NCI-H748 treated with DMSO at 0.1 percent for 48 hours (cell line): ENCODE measurements at regions not wholly inside any gene's neighbourhood (a gene's known extent, or its start where the extent isn't known, plus 50 kb on each side); places are given as distances from the start of the nearest gene placed in this dataset.
A peak's percentile ranks its signal among the peaks of the same experiment; 100 is the strongest.
"Not testable (repeated sequence)": the region's sequence is repeated elsewhere in the genome, so short reads cannot be mapped to it uniquely, and the experiment has no call there.

Experiments used
- DNase-seq: peaks from one replicate; lab custom pipeline; 2025; lab: John Stamatoyannopoulos, UW

DNA sequence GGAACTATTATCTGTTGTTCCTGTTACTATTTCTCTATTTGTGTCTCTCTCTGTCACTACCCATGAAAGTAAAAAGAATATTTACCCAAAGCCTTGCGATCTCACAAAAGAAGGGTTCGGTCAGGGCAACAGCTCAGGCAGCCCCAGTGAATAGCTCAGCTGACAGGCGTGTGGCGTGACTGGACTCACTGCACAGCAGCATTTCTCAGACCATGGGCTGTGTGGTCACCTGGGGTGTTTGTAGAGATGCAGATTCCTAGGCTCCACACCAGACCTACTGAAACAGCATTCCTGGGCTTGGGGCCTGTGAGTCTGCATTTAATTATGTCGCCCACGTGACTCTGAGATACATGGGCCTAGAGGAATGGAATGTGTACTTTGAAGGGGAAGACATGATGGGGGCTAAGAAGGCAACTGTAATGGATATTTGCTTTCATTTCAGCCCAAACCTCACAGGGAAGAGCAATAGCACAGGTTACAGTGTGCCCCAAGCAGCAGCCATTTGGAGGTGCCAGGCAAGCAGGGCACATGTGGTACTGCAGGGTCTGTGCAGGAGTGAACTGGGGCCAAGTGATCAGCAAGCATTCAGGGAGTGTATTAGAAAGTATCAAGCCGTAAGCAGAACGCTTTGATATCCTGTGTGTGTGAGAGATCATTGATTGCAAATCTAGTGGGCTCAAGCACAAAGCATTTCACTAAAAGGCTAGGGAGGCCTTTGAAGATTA, 90.4 kb upstream of the RBMS1 start:
- no peak for DNase-seq

DNA sequence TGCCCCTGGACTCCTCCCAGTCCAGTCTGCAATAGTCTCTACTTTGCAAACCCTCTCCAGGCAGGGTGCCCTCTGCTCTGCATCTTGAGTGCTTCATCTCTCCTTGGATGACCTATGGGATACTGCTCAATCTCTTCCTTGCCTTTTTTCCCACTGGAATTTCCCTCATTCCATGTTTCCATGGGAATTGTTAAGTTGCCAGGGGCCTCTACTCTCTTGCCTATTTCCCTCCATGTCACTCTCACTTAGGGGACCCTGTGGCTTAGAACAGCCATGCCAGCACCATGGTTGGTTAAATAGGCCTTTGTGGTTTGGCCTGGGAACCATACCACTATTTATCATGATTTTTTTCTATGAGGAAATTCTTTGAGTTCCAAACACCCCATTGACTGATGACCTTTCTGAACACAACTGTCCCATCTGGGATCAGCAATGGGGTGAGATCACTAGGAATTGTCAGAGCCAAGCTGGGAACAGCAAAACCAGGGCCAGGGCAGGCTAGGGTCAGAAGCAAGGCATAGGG, 91.4 kb upstream of the RBMS1 start:
- no peak for DNase-seq

DNA sequence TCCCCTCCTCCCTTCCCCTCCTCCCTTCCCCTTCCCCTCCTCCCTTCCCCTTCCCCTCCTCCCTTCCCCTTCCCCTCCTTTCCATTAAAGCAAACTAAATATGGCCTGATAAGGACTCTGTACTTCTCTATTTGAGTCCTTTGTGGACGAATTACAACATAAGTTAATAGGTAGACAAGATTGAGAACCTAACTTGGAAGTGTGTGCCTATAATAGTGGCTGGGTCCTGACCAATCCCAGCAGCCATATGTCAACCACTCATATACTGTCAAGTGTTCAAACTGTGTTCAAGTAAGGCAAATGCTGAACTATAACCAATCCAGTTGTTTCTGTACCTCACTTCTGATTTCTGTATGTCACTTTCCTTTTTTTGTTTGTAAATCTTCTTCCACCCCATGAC, 97.1 kb upstream of the RBMS1 start:
- DNase-seq, result no peak

DNA sequence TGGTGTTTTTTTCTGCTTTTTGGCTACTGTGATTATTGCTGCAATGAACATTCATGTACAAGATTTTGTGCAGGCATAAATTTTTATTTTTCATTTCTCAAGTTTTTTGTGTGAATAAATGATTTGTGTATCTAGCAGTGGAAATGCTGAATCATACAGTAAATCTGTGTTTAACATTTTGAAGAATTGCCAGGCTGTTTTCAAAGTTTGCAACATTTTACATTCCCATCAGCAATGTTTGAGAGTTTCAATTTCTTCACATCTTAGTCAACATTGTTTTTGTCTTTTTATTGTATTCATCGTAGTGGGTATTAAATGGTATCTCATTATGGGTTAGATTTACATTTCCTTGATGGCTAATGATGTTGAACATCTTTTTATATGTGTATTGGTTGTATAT, 98.8 kb upstream of the RBMS1 start:
- DNase-seq, result no peak

DNA sequence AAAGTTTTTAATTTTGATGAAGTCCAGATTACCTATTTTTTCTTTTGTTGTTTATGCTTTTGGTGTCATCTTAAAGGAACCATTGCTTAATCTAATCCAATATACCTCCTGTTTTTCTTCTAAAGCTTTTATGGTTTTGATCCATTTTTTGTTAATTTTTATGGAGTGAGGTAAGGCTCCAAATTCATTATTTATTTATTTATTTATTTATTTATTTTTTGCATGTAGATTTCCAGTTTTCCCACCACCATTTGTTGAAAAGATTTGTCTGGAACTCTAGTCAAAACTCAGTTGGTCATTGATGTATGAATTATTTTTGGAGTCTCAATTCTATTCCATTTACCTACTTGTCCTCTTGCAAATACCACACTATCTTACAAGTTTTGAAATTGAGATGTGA, 99.4 kb upstream of the RBMS1 start:
- no peak for DNase-seq

DNA sequence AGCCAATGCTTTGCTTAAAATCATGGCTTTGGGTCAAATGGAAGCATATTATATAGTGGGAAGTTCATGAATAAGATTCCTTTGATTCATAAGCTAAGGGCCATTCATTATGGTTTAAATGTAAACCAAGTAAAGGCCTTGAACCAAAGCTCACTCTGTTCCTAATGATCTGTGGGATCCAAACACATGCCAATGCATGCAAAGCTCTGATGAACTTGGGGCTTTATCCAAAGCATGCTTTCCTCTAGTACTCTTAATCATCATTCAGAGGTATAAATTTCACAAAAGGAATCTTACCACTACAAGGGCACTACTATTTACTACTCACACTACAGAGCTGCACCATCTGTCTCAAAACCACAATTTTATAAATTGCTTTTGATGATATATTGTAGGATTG, 102.8 kb upstream of the RBMS1 start:
- DNase-seq, result no peak

DNA sequence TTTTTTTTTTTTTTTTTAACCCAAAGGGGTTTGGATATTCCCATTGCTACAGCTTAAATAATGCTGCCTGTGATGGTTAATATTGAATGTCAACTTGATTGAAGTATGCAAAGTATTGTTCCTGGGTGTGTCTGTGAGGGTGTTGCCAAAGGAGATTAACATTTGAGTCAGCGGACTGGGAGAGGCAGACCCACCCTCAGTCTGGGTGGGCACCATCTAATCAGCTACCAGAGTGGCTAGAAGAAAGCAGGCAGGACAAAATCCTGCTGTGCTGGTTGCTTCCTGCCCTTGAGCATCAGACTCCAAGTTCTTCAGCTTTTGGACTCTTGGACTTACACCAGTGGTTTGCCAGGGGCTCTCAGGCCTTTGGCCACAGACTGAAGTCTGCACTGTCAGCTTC, 106.8 kb upstream of the RBMS1 start:
- not testable (repeated sequence) for DNase-seq

DNA sequence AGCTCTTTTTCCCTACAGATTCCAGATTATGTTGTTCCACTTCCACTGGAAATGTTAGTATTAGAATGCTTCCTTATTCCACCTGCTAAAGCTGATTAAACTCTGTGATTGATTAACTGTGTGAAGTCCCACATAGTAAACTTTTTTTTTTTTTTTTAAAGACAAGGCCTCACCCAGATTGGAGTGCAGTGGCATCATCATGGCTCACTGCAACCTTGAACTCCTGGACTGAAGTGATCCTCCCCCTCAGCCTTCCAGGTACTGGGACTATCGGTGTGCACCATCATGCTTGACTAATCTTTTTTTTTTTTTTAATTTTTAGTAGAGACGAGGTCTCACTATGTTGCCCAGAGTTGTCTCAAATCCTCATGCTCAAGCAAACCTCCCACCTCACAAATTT, 108.5 kb upstream of the RBMS1 start:
- no peak for DNase-seq

DNA sequence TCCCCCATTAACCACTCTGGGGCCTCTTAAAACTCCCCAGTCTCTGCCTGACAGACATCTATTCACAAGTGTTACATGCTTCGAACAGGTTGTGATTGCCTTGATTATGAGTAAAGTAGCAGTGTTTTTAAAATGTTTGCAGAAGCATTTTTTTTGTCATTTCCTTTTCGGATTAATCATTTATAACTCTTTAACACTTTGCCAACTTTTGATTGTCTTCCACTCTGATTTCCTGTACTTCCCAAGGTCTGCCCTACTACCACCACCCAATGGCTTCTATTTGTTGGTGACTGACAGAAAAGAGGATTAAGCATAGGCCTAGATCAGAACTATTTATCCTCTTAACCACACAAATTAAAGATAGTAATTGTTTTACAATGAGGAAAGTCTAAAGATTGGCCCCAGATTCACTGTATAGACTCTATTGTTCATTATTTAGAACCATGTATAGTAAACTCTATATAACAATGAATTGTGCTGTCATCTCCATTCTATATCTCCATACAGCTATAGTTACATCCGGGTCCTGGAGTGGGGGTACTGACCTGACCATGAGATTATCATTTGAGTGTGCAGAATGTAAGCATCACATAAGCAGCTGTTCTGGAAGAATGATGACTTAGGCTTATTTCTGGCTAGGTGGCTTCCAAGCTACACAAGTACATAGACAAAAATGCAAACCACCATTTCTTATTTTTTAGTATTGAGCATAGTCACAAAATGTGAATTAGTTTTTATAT, 110.3 kb upstream of the RBMS1 start:
- no peak for DNase-seq

DNA sequence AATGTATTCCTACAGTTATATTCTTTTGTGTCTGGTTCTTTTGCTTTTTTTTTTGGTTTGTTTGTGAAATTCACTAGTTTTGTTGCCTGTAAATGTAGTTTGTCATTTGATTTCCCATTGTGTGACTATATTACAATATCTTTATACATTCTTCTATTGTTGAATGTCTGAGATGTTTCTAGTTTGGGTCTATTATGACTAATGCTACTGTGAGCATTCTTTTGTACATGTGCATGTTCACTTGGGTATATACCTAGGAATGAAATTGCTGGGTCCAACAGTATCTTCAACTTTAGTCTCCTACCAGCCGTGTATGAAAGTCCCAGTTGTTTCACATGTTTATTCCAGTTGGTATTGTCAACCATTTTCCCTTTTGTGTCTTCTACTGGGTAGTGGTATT, 112.7 kb upstream of the RBMS1 start:
- DNase-seq, result no peak

DNA sequence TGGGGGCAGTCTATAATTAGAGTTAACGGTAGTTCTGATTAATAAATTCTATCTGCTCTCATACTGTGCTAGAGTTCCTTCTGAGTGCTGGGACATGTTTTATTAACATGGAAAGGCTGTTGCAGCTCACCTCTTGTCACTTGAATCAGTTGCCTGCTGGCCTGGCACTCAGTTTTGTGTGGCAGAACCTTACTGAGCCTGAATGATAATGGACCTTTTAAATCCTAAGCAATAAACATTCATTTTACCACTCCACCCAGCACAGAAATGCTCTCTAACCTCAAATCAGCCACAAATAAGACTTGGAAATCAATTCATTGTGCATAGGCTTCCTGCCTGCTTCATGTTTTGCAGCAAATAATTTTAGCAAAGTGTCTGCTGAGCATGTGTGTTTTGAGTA, 115.0 kb upstream of the RBMS1 start:
- DNase-seq, result no peak

DNA sequence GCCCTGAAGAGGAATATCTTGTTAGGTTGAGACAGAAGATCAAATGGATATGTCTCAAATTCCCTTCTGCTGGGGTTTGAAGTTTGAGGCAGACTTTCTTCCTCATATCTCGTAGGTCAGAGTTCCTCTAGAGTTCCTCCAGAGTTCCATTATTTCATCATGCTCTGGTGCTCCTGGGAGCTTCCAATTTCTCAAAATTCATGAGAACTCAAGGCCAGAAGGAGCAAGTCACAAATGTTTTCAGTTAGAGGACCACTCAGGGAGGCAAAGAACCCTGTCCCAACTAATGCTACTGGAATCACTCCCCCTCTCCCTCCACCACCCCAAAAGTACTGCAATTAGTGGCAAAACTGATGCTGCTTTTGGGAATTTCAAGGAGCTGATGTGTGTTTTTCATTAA, 115.7 kb upstream of the RBMS1 start:
- no peak for DNase-seq

DNA sequence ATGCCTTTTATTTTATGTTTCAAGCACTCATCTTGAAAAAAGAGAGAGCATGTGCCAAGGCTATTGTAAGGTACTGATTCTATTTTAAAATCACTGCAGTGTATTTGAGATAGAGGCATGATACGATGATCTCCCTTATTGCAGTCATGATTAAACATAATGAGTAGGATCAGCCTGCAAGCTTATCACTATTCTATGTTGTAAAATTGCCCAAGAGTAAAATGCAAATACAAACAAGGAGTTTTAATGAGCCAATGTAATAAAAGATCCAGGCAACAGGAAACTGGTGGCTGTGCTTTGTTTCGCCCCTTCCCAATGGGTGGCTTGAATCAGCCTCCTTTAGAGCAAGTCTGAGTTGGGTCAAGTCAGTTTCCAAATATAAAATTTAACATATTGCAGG, 116.4 kb upstream of the RBMS1 start:
- DNase-seq, result peak; percentile 29

DNA sequence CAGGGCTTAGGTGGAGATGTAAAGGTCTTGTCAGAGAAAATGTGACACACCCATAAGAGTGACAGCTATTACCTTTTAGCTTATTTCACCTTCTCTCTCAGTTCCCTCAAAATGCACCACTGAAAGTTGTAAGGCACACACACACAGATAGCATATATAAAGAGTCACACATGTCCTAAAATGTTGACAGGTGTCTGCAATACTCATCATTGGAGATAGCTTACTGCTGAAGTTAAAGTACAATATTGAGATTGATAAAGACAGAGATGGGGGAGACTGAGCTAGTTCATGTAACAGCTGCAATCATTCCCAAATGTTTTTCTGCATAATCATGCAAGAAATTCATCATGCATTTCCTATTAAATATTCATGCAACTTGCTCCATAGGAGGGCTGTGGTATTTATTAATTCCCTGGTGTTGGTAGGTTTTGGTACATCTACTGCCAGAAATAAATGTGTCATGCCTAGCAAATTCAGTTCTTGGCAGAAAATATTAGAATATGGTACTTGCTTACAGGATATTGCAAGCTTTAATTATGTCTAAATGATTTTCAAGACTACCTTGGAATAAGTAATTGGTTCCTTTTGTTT, 118.8 kb upstream of the RBMS1 start:
- no peak for DNase-seq

DNA sequence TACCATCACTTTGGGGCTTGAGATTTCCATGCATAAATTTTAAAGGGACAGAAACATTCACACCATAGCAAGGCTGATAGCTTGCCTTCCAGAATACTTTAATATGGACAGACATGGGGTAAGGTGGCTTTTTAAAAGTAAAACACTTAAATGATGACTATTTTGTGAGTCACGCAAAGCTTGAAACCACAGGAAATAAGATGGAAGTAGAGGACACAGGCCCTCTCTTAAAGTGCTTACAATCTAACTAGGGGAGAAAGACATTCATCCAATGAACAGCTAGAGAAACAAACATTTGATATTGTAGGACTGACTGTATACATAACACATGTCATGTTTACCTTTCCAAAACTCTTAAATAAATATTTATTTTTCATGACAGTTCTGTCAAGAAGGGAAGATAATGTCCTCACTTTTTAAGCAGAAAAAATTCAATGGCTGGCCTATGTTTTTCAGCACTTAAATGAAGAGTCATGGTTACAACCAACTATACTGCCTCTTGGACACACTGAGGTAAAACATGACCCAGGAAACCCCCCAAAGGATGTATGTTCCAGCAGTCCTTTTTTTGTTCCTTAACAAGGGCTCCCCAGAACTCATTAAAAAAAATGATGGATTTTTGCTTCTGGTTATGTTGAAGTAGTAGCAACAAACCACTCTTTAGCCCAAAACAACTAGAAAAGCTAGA, 120.0 kb upstream of the RBMS1 start:
- DNase-seq, result no peak

DNA sequence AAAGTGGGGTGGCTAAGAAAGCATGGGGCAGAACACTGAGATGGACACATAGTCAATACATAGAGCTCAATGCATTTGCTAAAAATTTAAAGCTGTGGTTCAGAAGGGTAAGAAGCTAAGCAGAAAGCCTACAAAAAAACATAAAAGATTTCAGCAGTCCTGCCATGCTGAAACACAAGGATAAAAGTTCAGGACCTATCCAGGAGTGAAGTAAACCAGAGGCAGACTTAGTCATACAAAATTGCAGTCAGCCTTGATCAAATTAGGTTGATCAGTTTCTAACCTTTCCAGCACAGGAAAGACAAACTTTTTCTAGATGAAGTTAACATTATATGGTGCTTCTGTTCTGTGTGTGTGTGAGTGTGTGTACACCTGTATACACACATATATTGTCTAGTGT, 120.8 kb upstream of the RBMS1 start:
- DNase-seq, result no peak

DNA sequence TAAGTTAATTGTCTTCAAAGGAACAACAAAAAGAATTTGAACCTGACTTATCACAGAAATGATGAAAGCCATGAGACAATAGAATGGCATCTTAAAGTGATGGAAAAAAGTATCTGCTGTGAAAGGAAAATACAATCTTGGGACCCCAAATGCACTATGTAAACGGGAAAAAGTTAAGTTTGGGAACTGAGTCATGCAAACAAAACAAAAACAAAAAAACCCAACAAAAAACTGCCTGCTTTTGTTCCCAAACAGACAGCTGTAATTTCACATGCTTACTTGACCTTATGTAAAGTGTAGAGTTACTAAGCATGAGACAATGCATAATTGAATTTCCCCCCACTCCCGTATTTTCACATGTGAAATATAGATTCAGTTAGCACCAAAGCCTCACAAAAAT, 122.1 kb upstream of the RBMS1 start:
- no peak for DNase-seq

DNA sequence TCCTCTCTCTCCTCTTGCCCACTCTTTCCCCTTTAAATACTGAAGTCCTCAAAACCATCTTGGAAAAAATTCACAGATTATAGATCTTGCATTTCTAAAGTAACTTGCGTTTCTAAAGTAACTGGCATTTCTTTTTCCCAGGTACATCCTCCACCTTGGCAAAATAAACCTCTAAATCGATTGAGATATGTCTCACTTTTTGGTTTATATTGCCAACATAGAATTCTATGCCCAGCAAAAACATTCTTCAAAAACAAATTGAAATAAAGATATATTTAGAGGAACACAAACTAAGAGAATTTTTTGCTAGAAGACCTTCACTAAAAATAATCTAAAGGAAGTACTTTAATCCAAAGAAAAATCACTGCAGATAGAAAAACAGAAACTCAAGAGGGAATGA, 122.5 kb upstream of the RBMS1 start:
- no peak for DNase-seq

DNA sequence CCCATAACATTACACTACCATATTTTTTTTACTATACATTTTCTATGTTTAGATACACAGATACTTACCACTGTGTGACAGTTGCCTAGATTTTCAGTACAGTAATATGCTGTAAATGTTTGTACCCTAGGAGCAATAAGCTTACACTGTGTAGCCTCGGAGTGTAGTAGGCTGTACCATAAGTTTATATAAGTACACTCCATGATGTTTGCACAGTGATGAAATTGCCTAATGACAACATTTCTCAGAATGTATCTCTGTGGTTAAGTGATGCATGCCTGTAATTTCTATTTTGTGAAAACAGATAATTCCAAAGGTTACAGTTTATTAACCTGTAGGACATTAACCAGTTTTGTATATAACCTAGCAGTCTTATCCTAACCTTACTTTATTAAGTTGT, 128.1 kb upstream of the RBMS1 start:
- no peak for DNase-seq

DNA sequence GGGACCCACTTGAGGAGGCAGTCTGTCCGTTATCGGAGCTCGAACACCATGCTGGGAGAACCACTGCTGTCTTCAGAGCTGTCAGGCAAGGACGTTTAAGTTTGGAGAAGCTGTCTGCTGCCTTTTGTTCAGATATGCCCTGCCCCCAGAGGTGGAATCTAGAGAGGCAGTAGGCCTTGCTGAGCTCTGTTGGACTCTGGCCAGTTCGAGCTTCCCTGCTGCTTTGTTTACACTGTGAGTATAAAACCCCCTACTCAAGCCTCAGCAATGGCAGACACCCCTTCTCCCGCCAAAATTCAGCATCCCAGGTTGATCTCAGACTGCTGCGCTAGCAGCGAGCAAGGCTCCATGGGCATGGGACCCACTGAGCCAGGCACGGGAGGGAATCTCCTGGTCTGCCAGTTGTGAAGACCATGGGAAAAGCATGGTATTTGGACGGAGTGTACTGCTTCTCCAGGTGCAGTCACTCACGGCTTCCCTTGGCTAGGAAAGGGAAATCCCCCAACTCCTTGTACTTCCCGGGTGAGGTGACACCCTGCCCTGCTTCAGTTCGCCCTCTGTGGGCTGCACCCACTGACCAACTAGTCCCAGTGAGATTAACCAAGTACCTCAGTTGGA, 134.5 kb upstream of the RBMS1 start:
- not testable (repeated sequence) for DNase-seq

DNA sequence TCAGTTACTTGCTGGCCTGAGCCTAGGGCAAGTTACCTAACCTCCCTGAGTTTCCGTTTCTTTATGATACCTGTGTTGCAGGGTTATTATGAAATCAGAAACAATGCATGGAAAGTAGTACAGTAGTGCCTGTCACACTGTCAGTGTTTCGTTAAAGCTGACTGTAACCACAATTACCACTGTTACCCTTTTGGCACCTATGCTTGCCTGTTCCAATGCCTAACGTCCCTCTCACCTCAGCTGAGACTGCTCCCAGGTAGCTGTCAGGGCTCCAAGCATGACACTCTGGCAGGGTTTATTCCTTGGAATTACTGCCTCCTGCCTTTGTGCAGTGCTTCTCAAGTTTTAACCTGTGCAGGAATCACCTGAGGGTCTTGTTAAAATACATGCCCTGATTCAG, 135.2 kb upstream of the RBMS1 start:
- no peak for DNase-seq
